A549 (cell line): ENCODE measurements at regions not wholly inside any gene's neighbourhood (a gene's known extent, or its start where the extent isn't known, plus 50 kb on each side); places are given as distances from the start of the nearest gene placed in this dataset.

Experiments used
- EP300 ChIP-seq, 2 experiments: fragments of >200 bp; sonication (Bioruptor Twin); formaldehyde crosslinking; IDR thresholded peaks; 2 replicates in 1 of 2; 3 replicates in 1 of 2; pipeline ENCODE4 v1.6.1; 2016 to 2017
- ESRRA ChIP-seq: fragments of 150-350 bp; IDR thresholded peaks from 2 replicates; pipeline ENCODE4 v1.6.1; 2014; ENCODE audit warnings: mild to moderate bottlenecking, low read length, borderline replicate concordance
- FOSL2 ChIP-seq, 2 experiments: fragments of 450-650 bp in 1 of 2; fragments of >200 bp in 1 of 2; sonication (Bioruptor Twin) in 1 of 2; formaldehyde crosslinking; IDR thresholded peaks; 2 replicates each; pipeline versions ENCODE4 v1.5.0 to v1.6.1; 2016 to 2020; ENCODE audit warnings: mild to moderate bottlenecking in 1 of 2, moderate library complexity in 1 of 2
- HOXB13 ChIP-seq: fragments of 250-450 bp; sonication (Bioruptor Pico); IDR thresholded peaks from 2 replicates; pipeline ENCODE4 v1.5.0; 2020; ENCODE audit warnings: low read depth, mild to moderate bottlenecking, moderate library complexity
- NR3C1 ChIP-seq: fragments of >200 bp; sonication (Bioruptor Twin); formaldehyde crosslinking; IDR thresholded peaks from 3 replicates; pipeline ENCODE4 v1.6.1; 2017
- POLR2A ChIP-seq: IDR thresholded peaks from 2 replicates; pipeline ENCODE4 v1.6.1; 2012; ENCODE audit warnings: mild to moderate bottlenecking, low read length
- ZFP36 ChIP-seq: fragments of 450-650 bp; IDR thresholded peaks from 2 replicates; pipeline ENCODE4 v1.6.1; 2014; ENCODE audit warnings: borderline replicate concordance; ENCODE audit not compliant: partially characterized antibody
- TF ChIP-seq, protein P1 (sequence below): fragments of >200 bp; sonication (Bioruptor Twin); formaldehyde crosslinking; IDR thresholded peaks from 3 replicates; pipeline ENCODE4 v1.5.1; 2016
- TF ChIP-seq, protein P2 (sequence below): IDR thresholded peaks from 2 replicates; pipeline ENCODE4 v1.6.1; 2012
- TF ChIP-seq, protein P3 (sequence below): fragments of 200-600 bp; sonication (generic); IDR thresholded peaks from 2 replicates; pipeline ENCODE4 v1.6.1; 2016; ENCODE audit warnings: antibody characterized with exemption, mild to moderate bottlenecking, moderate library complexity

DNA sequence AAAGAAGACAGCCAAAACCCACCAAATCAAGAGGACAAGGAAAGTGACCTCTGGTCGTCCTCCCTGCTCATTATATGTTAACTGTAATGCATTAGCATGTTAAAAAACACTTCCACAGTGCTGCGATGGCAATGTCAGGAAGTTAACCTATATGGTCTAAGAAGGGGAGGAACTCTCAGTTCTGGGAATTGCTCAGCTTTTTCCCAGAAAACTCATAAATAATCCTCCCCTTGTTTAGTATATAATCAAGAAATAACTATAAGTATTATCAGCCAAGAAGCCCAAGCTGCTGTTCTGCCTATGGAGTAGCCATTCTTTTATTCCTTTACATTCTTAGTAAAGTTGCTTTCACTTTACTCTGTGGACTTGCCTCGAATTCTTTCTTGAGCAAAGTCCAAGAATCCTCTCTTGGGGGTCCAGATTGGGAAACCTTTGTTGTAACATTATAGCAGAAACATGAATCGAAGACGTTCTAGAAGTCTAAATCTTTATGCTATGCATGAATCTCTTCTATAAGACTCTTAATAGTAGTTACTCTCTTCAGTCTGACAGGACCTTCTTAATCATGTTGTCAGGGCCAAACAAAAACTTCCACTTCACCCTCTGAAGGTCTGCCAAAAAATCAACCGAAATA is 110.0 kb upstream of the VANGL1 start:
- TF ChIP-seq, protein P1, sequence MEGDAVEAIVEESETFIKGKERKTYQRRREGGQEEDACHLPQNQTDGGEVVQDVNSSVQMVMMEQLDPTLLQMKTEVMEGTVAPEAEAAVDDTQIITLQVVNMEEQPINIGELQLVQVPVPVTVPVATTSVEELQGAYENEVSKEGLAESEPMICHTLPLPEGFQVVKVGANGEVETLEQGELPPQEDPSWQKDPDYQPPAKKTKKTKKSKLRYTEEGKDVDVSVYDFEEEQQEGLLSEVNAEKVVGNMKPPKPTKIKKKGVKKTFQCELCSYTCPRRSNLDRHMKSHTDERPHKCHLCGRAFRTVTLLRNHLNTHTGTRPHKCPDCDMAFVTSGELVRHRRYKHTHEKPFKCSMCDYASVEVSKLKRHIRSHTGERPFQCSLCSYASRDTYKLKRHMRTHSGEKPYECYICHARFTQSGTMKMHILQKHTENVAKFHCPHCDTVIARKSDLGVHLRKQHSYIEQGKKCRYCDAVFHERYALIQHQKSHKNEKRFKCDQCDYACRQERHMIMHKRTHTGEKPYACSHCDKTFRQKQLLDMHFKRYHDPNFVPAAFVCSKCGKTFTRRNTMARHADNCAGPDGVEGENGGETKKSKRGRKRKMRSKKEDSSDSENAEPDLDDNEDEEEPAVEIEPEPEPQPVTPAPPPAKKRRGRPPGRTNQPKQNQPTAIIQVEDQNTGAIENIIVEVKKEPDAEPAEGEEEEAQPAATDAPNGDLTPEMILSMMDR = no peak
- TF ChIP-seq EP300 (IDR thresholded peaks at IDR 0.05) (no peak), FOSL2 (IDR thresholded peaks at IDR 0.05) (no peak), FOSL2 (CRISPR knock-in tag; IDR thresholded peaks at IDR 0.05) (no peak), ZFP36 (no peak), HOXB13 (CRISPR knock-in tag) (no peak), NR3C1 (no peak), POLR2A (no peak), ESRRA (no peak)
- TF ChIP-seq, protein P2, sequence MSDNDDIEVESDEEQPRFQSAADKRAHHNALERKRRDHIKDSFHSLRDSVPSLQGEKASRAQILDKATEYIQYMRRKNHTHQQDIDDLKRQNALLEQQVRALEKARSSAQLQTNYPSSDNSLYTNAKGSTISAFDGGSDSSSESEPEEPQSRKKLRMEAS = no peak
- TF ChIP-seq, protein P3, sequence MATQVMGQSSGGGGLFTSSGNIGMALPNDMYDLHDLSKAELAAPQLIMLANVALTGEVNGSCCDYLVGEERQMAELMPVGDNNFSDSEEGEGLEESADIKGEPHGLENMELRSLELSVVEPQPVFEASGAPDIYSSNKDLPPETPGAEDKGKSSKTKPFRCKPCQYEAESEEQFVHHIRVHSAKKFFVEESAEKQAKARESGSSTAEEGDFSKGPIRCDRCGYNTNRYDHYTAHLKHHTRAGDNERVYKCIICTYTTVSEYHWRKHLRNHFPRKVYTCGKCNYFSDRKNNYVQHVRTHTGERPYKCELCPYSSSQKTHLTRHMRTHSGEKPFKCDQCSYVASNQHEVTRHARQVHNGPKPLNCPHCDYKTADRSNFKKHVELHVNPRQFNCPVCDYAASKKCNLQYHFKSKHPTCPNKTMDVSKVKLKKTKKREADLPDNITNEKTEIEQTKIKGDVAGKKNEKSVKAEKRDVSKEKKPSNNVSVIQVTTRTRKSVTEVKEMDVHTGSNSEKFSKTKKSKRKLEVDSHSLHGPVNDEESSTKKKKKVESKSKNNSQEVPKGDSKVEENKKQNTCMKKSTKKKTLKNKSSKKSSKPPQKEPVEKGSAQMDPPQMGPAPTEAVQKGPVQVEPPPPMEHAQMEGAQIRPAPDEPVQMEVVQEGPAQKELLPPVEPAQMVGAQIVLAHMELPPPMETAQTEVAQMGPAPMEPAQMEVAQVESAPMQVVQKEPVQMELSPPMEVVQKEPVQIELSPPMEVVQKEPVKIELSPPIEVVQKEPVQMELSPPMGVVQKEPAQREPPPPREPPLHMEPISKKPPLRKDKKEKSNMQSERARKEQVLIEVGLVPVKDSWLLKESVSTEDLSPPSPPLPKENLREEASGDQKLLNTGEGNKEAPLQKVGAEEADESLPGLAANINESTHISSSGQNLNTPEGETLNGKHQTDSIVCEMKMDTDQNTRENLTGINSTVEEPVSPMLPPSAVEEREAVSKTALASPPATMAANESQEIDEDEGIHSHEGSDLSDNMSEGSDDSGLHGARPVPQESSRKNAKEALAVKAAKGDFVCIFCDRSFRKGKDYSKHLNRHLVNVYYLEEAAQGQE = no peak
